Peyer's patch (tissue), 4 donors: ENCODE measurements at regions not wholly inside any gene's neighbourhood (a gene's known extent, or its start where the extent isn't known, plus 50 kb on each side); places are given as distances from the start of the nearest gene placed in this dataset.

Source experiments
- CTCF ChIP-seq, 6 experiments: fragments of 450-650 bp in 4 of 6; fragments of 200-600 bp in 2 of 6; sonication (generic) in 1 of 6; IDR thresholded peaks; one replicate each; pipeline ENCODE4 v1.5.1; 2017 to 2019; ENCODE audit warnings: antibody characterized with exemption in 6 of 6, mild to moderate bottlenecking in 3 of 6, moderate library complexity in 1 of 6
- POLR2A ChIP-seq, 2 donors: fragments of 450-650 bp; IDR thresholded peaks; one replicate each; pipeline ENCODE4 v1.5.1; 2017; ENCODE audit warnings: antibody characterized with exemption in 2 of 2, mild to moderate bottlenecking in 2 of 2, moderate library complexity in 2 of 2

DNA sequence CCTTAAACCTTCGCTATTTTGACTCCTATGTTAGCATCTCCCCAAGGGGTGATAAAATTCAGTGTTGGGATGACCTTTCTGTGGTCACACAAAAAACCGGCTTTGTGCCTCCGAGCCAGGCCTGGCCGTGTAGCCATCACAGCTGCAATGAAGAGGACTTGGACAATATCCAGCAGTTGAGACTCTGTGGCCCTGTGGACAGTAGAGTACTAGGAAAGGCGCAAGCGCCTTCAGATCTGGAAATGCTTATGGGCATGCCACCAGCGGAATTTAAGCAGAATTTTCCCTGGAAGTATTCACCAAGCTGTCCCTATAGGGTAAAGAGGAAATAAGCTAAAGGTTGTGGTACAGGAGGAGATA, 63.3 kb upstream of the SLC2A12 start:
- TF ChIP-seq POLR2A (IDR thresholded peaks at IDR 0.05), result no peak
- no peak for TF ChIP-seq CTCF (IDR thresholded peaks at IDR 0.05)
